IPS-NIHi11 (cell line): ENCODE measurements at regions not wholly inside any gene's neighbourhood (a gene's known extent, or its start where the extent isn't known, plus 50 kb on each side); places are given as distances from the start of the nearest gene placed in this dataset.

Source experiments
- DNase-seq: peaks from one replicate; pipeline ENCODE4 v3.0.0; 2012; ENCODE audit warnings: mixed read lengths, low spot score

DNA sequence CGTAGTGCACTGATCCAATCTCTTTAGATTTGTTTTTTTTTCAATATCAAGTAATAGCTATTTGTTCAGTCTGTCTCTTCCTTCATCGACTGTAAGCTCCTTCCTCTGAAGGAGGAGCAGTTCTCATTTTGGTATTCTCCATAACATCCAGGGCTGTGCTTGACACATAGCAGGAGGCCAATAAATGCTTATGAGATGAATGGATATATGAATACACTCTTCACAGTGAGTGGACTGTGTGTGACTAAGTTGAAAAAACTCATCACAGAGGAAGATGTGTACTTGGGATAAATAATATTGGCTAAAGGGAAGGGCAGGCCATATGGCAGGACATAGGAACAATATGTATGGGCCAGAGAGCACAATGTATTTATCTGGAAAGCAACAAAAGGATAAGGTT lies 205.3 kb upstream of the PRICKLE1 start:
- no peak for DNase-seq

DNA sequence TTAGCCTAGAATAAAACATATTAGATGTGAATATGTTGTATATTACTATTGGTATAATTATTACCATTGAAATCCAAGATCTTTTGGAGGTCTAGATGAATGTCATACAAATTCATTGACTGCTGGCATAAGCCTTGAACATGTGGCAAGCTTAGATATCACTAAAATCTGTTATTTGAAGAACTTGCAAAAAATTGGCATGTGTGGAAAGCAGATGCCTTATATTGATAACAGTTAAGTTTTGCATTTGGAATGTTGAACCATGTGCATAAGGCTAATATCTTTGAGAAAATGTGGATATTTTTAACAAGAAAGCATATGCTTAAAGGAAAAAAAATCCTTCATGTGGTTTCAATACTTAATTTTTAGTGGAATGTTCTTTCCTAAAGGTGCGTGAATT lies 203.6 kb upstream of the PRICKLE1 start:
- DNase-seq, result no peak

DNA sequence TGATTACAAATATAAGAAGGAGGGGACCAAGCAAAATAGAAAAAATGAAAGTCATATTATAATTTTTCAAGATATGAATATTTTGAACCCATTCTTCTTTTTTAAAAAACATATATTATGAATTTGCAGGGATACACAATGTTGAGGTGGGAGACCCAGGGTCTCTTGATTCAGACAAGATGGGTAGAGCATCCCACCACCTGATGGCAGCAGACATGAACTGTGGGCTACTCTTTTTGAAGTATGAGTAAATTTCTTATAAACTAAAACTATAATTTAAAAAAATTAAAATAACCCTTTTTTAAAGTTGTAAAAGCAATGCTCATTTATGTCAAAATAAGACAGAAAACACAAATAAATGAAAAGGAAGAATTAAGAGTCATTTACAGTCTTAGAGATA lies 202.7 kb upstream of the PRICKLE1 start:
- no peak for DNase-seq

DNA sequence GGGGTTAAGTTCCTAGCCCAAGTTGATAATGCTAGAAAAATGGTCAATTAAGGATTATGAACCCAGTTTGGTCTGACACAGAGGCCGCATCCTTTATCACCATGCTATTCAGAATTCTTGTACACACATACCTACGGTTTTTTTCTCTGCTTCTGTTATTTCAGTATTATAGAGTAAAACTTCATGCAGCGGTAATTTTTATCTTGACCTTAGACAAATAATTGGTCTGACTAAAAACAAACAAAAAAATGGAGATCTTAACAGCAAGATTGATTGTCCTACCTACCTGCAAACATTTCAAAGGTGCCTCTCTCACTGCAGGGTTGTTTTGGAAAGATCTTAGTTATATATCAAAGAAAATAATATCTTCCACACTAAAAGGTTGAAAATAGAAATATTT lies 201.9 kb upstream of the PRICKLE1 start:
- DNase-seq, result no peak

DNA sequence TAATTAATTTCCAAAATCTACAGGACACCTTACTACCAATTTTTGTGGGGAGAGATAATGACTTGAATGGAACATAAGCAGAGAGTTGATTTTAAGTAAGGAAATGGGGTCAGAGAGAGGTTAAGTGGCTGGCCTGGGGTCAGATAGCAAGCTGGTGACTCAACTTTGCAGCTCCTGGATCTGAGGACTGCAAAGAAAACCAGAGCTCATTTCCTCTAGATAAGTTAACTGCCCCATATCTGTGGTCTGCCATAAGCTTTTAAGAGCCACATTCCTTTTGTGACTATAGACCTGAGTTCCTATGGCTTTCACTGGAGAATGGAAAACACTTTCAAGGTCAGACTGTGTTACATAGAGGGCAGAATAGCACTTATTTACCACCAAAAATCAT lies 201.2 kb upstream of the PRICKLE1 start:
- peak; percentile 20 for DNase-seq

DNA sequence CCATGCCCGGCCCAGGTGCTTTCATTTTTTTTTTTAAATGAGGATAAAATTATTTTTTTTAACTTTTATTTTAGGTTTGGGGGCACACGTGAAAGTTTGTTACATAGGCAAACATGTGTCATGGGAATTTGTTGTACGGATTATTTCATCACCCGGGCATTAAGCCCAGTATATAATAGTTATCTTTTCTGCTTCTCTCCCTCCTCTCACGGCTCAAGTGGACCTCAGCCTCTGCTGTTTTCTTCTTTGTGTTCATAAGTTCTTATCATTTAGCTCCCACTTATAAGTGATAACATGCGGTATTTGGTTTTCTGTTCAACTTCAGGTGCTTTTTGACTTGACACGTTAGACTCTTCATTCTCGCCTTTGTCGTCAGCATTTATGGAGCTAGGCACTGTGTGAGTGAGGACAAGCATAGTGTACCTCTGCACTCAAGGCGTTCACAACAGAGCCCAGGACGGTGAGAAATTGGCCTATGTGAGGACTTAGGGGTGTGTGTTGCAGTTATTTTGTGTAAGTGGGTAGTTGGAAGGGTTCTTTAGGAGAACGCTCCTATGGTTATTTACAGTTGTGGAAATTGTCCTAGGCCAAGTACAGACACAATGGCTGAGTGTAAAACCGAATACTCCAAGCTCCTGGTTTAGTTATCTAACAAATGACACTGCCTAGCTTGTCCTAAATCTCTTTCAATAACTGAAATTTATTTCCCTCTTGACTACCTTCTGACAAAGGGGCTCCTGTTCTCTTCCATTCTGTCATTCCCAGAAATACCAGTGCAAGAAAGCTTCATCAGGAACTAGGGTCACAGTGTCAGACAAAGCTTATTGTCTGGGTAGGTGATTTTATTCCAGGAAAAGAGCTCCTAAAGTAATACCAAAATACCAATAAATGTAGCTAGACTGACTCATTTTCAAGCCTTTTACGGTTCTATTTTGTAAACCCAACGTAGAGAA lies 200.5 kb upstream of the PRICKLE1 start:
- DNase-seq, result no peak

DNA sequence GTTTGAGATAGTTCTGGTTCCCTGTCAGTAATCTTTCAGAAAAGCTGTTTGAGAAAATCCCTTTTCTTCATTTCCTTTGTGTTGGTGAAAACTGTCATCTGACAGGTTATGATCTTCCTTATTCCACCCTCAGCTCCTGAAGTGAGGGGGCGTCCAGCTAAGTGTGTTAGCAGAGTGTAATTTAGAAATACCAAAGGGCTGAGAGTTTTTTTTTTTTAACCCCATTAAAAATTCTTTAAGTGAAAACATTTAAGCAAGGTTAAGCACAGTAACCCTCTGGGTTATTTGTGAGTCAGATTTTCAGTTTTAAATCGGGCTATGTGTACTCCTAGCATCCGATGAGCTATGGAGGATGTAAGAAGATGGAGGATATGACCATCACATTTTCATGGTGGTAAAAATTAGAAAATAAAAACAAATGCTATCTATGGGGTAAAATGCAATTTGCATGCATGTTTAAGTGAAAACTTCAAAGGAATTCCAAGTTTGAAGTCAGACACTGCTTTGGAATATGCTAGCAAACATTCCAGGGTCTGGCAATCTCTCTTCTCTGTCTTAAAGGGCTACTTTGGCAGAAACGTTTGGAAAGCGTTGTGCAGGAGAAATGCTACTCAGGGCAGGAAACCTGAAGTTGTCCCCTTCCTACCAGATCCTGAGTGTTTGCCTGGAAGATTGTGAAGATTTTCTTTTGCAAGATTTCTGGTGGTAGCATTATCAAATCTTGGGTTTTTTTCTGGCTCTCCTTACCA lies 197.0 kb upstream of the PRICKLE1 start:
- DNase-seq, result no peak

DNA sequence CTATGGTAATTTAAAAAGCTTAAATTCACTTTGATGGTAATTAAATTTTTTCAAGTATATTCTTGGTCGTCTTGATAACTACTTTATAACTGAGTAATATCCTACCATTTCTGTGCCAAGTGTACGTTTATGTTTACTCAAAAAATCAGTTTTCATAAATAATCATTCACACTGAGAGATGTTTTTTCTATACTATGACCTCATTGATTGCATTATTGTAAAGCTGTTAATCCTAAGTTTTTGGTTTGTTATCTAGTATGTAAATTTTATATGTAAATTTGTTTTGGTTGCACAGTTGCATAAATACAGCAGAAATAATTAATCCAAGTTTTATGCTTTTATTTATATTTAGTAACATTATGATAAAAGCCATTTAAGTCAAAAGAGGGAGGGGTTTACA lies 196.4 kb upstream of the PRICKLE1 start:
- DNase-seq, result no peak

DNA sequence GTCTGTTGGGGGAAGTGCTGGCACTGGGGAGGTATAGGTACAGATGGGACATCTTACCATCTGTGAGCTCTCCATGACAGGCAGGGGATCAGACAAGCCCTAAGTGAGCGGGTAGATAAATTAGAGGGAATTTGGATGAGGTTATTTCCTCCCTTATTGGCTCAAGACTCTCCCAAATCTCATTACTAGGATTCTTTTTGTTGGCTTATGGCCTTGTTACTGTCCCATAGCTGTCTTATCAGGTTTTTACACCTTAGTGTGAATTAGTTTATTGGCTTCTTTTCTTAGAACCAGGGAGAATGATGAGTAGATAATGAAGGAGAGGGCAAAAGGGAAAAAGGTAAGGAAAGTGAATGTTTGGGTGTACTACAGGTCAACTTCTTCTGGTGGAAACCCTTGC lies 191.1 kb upstream of the PRICKLE1 start:
- DNase-seq, result no peak

DNA sequence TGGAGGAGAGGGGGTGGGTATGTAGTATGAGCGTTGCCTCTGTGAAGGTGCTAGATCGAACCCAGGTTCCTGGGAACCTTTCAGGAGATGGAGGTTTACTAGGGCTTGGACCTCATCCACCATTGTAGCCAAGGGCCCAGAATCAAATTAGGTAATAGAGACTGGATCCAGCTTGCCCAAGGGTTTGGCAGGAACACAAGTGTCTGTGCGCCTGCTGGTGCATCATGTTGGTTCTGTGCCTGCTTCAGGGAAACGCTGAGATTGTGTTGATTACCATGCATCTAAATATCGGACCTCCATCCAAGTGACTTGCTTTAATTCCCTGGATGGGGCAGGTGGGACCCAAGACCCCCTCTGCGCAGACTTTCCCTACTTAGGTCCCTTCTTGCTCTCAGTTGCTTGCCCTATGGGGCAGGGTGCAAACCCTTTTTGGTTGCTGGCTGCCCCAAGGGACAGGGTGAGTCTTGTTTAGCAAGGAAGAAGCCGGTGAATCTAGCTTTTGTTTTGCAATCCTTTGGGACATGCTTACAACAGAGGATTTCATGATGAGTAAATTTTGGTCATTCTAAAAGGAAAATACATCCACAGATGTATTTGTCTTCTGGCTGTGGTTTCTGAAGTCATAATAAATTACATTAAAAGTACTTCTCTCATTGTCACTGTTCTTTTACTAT lies 189.8 kb upstream of the PRICKLE1 start:
- DNase-seq, result no peak

DNA sequence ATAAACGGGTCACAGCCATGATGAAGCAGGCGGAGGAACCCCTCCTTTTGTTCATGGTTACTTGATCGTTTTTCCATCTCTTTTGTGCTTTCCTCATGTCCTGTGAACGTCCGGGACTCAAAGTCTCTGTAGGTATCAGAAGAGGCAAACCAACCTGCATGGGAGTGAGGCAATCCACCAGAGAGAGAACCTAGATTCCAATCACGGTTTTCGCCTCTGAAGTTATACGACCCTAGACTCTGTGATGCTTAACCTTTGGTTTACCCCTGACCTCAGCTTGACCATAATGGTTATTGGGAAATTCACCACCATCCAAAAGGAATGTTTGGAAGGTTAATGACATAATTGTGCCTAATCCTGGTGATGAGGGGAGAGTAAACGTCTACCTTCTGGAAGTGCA lies 186.8 kb upstream of the PRICKLE1 start:
- DNase-seq, result no peak

DNA sequence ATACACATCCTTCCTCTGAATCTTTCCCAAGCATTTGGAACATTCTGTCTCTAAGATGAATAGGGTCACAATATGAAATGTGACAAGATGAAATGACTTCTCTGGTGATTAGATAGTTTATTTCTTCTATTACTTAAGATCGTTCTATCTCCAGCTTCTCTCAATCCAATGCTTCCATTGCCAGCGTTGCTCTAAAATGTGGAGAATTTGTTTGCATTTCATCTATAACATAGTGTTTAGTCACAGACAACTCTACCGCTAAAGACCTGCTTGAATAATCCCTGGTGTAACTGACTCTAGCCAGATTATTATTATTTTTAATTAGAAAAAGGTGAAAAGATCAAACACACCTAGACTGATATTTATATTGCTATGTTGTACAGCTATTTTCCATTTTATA lies 184.7 kb upstream of the PRICKLE1 start:
- DNase-seq, result no peak

DNA sequence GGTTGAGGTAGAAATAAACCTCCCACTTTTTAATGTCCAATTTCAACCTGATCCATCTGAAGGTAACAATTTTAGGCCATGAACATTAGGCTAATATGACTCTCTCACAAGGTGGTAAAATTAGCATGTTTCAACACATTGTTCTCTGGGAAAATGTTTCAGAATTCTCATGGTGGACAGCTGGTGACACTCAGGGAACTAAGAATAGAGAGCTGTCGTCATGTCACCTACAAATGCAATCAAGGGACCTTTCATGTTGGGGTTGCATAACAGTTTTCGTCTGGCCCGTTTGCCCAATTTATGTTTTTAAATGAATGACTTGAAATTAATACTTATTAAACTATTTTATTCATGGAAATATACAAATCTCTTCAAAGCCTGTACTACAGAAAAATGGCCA lies 180.7 kb upstream of the PRICKLE1 start:
- no peak for DNase-seq

DNA sequence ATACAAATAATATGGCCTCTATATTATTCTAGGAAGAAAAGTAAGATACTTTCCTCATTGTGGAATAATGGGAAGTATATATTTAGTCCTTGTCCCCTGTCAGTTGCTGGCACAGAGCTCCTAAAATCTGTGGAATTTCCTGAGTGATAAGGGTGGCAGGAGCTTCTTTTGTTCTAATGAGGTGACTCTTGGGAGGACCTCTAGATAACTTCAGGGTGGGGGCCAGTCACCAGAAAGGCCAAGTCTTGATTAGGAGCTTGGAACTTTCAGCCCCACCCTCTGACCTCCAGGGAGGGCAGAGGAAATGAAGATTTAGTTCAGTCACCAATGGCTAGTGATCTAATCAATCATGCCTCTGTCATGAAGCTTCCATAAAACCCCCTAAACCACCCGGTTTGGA lies 179.9 kb upstream of the PRICKLE1 start:
- DNase-seq, result no peak

DNA sequence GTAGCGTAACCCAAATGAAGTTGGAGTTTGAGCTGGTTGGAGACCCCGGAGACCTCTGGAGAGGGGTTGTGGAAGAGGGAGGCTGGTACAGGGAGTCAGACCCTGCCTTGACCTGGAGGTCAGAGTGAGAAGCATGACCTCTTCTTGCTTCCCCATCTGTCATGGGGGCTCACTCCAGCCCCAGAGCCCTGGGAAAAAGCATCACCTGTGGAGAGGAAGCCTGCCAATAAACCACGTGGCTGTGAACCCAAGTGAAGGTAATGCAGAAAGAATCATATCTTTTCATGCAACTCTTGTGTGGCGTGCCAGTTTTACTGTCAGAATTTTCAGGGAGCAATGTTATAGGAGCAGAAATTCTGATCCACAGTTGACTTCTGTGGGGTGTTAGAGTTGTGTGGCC lies 178.5 kb upstream of the PRICKLE1 start:
- DNase-seq, result no peak

DNA sequence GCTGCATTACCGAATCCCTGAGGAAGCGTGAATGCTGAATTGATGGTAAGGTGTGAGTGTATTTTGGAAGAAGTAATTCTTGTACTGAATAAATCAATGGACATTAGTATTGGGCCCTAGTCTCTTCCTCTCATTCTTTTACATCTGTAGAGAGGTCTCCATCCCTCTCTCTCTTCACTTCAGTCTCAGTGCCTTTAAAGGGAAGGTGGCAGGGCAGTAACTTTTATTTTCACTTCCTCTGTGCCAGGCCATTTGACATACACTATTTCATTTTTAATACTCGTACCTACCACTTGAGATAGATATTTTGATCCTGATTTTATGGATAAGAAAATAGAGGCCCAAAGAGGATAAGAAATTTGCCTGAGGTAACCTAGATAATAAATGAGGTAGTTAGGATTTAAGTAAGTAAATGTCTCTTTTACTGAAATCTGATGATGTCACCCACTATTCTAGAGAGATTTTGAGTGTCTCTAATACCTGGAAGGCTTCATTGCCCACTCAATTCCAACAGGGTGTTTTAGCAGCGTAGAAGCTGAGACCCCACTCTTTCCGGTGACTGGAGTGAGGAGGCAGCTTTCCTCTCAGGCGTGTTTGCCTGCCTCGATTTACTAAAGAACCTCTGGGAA lies 177.9 kb upstream of the PRICKLE1 start:
- no peak for DNase-seq

DNA sequence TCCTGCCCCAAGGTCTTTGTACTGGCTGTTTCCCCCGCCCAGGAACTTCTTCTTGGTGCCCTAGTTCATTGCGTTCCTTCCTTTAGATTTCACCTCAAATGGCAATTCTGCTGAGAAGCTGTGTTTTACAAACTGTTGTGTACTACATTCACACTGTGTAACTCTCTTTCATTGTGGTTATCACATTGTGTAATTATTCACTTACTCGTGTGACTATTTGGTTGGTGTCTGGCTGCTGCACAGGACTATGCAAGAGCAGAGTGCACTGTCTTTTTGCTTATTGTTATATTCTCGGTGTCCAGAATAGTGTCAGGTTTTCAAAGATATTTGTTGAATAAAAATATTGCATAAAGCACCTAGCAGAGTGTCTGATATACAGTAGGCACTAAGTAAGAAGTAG lies 177.2 kb upstream of the PRICKLE1 start:
- no peak for DNase-seq

DNA sequence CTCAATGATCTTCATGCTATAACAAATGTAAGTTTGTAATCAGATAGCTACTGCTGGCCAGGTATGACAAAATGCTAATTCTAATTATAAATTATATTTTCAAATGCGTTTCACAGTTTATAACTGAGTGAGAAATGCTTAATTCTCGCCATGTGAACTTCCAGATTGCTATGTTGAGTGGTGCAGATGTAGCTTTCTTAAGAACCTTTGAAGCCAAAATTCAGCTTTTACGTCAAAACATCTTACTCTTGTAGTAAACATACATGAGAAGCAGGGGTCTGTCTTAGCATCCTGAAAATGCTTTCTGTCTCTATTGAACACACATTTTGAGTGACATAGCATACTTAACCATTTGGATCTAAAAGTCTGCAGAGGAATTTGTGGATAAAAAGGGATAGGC lies 176.5 kb upstream of the PRICKLE1 start:
- DNase-seq, result no peak

DNA sequence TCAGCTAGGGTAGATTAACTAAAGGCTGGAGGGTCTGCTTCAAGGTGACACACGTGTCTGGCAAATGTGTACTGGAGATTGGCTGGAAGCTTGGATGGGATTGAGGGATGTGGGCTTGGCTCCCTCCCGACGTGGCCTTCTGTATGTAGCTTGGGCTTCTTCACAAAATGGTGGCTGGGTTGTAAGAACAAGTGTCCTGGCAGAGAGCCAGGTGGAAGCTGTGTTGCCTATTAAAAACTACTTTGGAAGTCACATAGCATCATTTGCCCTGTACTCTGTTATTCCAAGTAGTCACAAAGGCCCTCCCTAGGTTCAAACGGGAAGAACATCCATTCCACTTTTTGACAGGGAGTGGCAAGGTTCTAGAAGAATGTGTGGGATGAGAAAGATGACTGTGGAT lies 174.1 kb upstream of the PRICKLE1 start:
- DNase-seq, result no peak

DNA sequence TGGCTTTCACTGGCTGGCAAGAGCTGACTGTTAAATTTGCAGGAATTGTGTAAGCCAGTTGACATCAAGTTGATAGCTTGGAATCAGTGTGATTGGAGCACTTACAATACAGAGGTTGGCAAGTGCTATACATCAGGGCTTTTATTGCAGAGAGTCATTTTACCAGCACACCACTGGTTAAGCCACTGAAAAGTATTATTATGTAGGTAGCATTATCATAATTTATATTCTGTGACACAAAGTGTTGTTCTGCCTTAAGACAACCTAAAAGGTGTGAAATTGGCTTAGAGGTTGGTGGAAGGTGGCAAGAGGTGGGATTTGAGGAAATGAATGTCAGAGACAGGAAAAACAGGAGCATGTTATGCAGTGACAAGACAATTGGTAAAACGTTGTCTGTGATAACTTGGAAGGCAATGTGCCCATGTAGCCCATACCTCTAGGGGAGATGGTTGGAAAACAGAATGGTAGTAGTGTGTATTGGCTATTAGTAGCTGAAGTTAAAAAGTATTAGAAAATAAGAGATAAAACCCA lies 172.9 kb upstream of the PRICKLE1 start:
- DNase-seq, result no peak

DNA sequence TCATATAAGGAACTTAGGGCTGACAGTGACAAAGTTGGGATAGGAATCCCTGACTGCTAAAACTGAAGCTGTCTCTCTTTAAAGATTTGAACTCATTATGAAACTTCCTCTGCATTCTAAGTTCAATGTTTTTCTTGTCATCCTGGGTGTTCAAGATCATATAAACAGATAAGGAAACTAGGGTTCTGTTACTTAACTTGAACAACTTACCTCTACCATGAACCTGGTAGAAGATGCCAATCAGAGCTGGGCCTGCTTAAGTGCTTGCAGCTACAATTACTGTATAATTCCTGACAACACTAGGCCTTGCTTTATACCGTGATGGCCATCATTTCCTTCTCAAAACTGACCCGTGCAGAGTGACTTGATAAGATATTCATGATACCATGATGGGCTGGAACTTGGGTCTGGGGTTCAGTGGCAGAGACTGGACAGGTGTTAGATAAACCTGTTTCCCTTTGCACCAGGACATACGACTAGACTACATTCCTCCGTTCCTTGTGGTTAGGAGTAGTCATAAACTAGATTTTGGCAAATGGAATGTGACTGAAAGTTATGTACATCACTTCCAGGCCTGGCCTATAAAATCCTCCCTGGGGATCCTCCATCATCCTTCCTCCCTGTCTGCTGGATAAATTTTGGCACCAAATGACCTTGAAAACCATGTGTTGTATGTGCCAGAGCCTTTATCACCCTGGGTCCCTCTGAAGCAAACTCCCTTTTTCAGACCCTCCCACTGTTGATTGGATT lies 172.2 kb upstream of the PRICKLE1 start:
- DNase-seq, result no peak
